ENCODE measurements at regions not wholly inside any gene's neighbourhood (a gene's known extent, or its start where the extent isn't known, plus 50 kb on each side); places are given as distances from the start of the nearest gene placed in this dataset.

DNA sequence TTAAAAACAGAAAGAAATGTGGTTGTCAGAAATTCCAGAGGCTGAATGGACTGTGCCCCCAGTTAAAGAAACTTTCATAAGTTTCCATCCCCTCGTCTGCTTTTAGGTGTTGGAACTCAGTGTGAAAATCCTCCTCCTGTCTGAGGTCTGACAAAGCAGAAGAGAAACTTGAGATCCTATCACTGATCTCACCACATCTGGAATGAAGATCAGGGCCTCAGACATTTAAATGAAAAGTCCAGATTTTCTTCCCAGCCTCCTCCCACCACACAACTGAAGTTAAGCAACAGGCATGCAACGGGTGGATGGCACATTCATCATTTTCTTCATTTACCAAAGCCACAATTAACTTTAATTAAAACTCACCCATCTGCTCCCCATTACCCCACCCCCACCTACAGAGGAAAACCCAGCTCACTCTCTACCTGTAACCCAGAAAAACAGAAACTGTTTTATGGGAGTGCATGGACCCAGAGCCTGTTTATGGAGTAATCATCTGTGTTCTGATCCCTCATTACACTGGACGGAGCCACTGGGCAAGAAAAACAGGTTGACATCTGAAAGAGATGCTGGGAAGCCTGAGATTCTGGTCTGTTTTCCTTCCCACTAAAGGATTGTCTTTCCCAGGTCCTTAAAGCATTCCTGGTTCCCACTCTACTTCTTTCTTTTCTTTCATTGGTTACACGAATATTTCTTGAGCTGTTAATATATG lies 58.1 kb upstream of the HOPX start:
- Histone ChIP-seq H3K27me3 (no peaks in the 10 kb centered on the region), H3K4me3 (ENCODE audit: low read depth, low read length) (no peak overlapping the region)

GRCh38 chr4:56737666-56738065 lies 56.6 kb upstream of the HOPX start:
- no peaks in the 10 kb centered on the region for H3K36me3 ChIP-seq

More for the DNA sequence above, 58.1 kb upstream of the HOPX start:
- no peaks in the 10 kb centered on the region for H3K9me3 ChIP-seq
- no peaks in the 10 kb centered on the region for H3K4me1 ChIP-seq
- H3K36me3 ChIP-seq = no peaks in the 10 kb centered on the region
- no peak for DNase-seq
- no peak for TF ChIP-seq CTCF (IDR thresholded peaks at IDR 0.05; ENCODE audit: low read depth, low read length)

GRCh38 chr4:56733352-56733751 lies 52.3 kb upstream of the HOPX start:
- no peak for TF ChIP-seq CTCF (IDR thresholded peaks at IDR 0.05; ENCODE audit: low read depth, low read length)

More at GRCh38 chr4:56737666-56738065, 56.6 kb upstream of the HOPX start:
- no peak for TF ChIP-seq CTCF (IDR thresholded peaks at IDR 0.05; ENCODE audit: low read depth, low read length)
- DNase-seq = no peak
- H3K4me3 ChIP-seq (ENCODE audit: low read depth, low read length) = no peak overlapping the region
- no peaks in the 10 kb centered on the region for H3K27me3 ChIP-seq
- no peaks in the 10 kb centered on the region for H3K4me1 ChIP-seq
- no peaks in the 10 kb centered on the region for H3K9me3 ChIP-seq

GRCh38 chr4:56732301-56732700 lies 51.2 kb upstream of the HOPX start:
- no peaks in the 10 kb centered on the region for H3K27me3 ChIP-seq
- H3K9me3 ChIP-seq = no peaks in the 10 kb centered on the region
- H3K36me3 ChIP-seq = no peaks in the 10 kb centered on the region
- TF ChIP-seq CTCF (IDR thresholded peaks at IDR 0.05; ENCODE audit: low read depth, low read length) = no peak
- no peak for DNase-seq
- H3K4me3 ChIP-seq (ENCODE audit: low read depth, low read length) = no peak overlapping the region
- no peaks in the 10 kb centered on the region for H3K4me1 ChIP-seq

More at GRCh38 chr4:56733352-56733751, 52.3 kb upstream of the HOPX start:
- Histone ChIP-seq H3K4me3 (ENCODE audit: low read depth, low read length) (no peak overlapping the region), H3K27me3 (no peaks in the 10 kb centered on the region), H3K4me1 (no peaks in the 10 kb centered on the region), H3K36me3 (no peaks in the 10 kb centered on the region), H3K9me3 (no peaks in the 10 kb centered on the region)
- no peak for DNase-seq

GRCh38 chr4:56731857-56732256 lies 50.8 kb upstream of the HOPX start:
- TF ChIP-seq CTCF (IDR thresholded peaks at IDR 0.05; ENCODE audit: low read depth, low read length) = no peak
- no peak for DNase-seq
- H3K27me3 ChIP-seq = no peaks in the 10 kb centered on the region
- H3K4me1 ChIP-seq = no peaks in the 10 kb centered on the region
- no peaks in the 10 kb centered on the region for H3K9me3 ChIP-seq
- H3K4me3 ChIP-seq (ENCODE audit: low read depth, low read length) = no peak overlapping the region
- no peaks in the 10 kb centered on the region for H3K36me3 ChIP-seq
